Uterus (tissue), 3 donors: ENCODE measurements at regions not wholly inside any gene's neighbourhood (a gene's known extent, or its start where the extent isn't known, plus 50 kb on each side); places are given as distances from the start of the nearest gene placed in this dataset.

ENCODE experiments used
- DNase-seq, 2 donors: peaks; one replicate each; pipeline ENCODE4 v3.0.0-alpha.2; 2019 to 2020
- H3K27ac ChIP-seq, 2 donors: fragments of 200-600 bp; sonication (generic); 1 replicate in 1 of 2; 2 replicates in 1 of 2; pipeline ENCODE4 v1.5.1; 2016 to 2018
- H3K27me3 ChIP-seq, 2 donors: fragments of 200-600 bp; sonication (generic); one replicate each; pipeline ENCODE4 v1.5.1; 2018 to 2019; ENCODE audit warnings: control low read depth in 1 of 2
- H3K36me3 ChIP-seq, 2 donors: fragments of 200-600 bp; sonication (generic); one replicate each; pipeline ENCODE4 v1.5.1; 2019; ENCODE audit warnings: control low read depth in 1 of 2
- H3K4me1 ChIP-seq, 2 donors: fragments of 200-600 bp; sonication (generic); one replicate each; pipeline ENCODE4 v1.5.1; 2018 to 2019; ENCODE audit warnings: control low read depth in 1 of 2
- H3K4me3 ChIP-seq, 2 donors: fragments of 200-600 bp; sonication (generic); 1 replicate in 1 of 2; 2 replicates in 1 of 2; pipeline ENCODE4 v1.5.1; 2018 to 2019; ENCODE audit warnings: mild to moderate bottlenecking in 1 of 2
- H3K9me3 ChIP-seq, 2 donors: fragments of 200-600 bp; sonication (generic); one replicate each; pipeline ENCODE4 v1.5.1; 2019; ENCODE audit warnings: control low read depth in 1 of 2
- POLR2A ChIP-seq, 2 donors: fragments of 450-650 bp; IDR thresholded peaks; one replicate each; pipeline ENCODE4 v1.6.1; 2016; ENCODE audit warnings: antibody characterized with exemption in 2 of 2, mild to moderate bottlenecking in 1 of 2, moderate library complexity in 1 of 2
- intact Hi-C: fragments of 100-400 bp; cut with DNase I; formaldehyde crosslinking; loops from one replicate; pipeline ENCODE4 v1.15.1; 2023; ENCODE audit warnings: low total_unique reads
- TF ChIP-seq, protein P1 (sequence below), 4 experiments: fragments of 200-600 bp in 2 of 4; fragments of 450-650 bp in 2 of 4; sonication (generic) in 2 of 4; IDR thresholded peaks; one replicate each; pipeline ENCODE4 v1.5.1; 2016 to 2019; ENCODE audit warnings: antibody characterized with exemption in 4 of 4, mild to moderate bottlenecking in 2 of 4, moderate library complexity in 1 of 4
- donor health status: DM: yes; HTN: yes; CAD: no.

DNA sequence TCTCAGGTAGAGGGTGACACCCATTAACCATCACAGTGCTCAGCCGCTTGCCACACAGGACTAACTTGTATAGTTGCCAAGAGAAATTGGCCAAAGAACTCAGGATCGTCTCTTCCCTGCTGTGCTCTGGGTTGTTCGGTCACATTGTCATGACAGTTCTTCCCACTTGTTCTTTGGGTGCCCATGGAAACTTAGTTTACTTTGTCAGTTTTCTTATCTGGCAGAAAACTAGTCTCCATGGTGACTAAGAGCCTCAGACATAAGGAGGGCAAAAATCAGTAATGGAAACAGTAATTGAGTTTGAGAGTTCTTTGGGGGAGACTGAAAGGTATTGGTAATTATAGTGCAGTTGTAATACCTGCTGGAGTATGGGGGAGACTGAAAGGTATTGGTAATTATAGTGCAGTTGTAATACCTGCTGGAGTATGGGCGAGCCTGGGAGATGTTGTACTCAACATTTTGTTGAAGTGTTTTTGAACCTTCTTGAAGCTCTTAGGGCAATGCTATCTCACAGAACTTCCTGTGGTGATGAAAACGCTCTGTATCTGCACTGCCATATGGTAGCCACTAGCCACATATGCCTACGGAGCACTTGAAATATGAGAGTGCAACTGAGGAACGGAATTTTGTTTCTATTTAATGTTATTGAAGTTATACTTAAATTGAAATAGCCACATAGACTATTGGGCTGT lies 95.2 kb upstream of the HDGFL1 start:
- intact Hi-C loops = no loop called here
- no peaks in the 10 kb centered on the region for H3K4me1 ChIP-seq
- H3K27me3 ChIP-seq = no peaks in the 10 kb centered on the region
- H3K36me3 ChIP-seq = no peaks in the 10 kb centered on the region
- H3K4me3 ChIP-seq = no peak overlapping the region
- H3K27ac ChIP-seq = no peak overlapping the region
- TF ChIP-seq, protein P1, sequence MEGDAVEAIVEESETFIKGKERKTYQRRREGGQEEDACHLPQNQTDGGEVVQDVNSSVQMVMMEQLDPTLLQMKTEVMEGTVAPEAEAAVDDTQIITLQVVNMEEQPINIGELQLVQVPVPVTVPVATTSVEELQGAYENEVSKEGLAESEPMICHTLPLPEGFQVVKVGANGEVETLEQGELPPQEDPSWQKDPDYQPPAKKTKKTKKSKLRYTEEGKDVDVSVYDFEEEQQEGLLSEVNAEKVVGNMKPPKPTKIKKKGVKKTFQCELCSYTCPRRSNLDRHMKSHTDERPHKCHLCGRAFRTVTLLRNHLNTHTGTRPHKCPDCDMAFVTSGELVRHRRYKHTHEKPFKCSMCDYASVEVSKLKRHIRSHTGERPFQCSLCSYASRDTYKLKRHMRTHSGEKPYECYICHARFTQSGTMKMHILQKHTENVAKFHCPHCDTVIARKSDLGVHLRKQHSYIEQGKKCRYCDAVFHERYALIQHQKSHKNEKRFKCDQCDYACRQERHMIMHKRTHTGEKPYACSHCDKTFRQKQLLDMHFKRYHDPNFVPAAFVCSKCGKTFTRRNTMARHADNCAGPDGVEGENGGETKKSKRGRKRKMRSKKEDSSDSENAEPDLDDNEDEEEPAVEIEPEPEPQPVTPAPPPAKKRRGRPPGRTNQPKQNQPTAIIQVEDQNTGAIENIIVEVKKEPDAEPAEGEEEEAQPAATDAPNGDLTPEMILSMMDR (IDR thresholded peaks at IDR 0.05) = no peak
- TF ChIP-seq POLR2A (IDR thresholded peaks at IDR 0.05) = no peak
- H3K9me3 ChIP-seq = no peaks in the 10 kb centered on the region
- no peak for DNase-seq

DNA sequence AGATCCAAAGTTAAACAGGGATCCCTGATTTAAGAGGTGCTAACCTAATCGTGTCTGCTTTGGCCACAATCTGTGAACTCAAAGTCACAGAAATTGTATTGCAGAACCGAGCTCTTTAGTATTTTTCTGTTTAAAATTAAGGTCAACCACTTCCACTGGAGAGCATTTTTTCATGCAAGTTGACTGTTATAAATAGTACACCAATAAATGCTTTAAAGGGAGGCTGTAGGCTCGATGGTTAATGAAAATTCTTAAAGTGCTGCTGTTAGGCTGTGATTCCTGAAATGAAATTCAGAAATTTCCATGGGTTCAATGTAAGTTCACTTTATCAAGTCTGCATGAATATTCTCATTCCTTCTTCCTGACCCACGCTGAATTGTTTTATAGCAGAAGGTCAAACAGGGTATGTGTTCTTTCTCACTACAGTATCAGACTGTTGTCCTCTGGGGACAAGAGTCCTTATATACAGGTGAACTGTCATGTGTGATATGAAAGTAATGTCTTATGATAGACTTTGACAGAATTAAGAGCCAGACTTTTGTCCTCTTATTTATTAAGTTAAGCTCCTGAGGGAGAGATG lies 92.5 kb upstream of the HDGFL1 start:
- Histone ChIP-seq H3K4me3 (no peak overlapping the region), H3K36me3 (no peaks in the 10 kb centered on the region), H3K4me1 (no peaks in the 10 kb centered on the region), H3K9me3 (no peaks in the 10 kb centered on the region), H3K27me3 (no peaks in the 10 kb centered on the region), H3K27ac (peak overlapping the region in 1 of 2 donors; percentile 15)
- DNase-seq = no peak
- TF ChIP-seq, protein P1 (IDR thresholded peaks at IDR 0.05) = no peak
- no peak for TF ChIP-seq POLR2A (IDR thresholded peaks at IDR 0.05)
- intact Hi-C loops = no loop called here

DNA sequence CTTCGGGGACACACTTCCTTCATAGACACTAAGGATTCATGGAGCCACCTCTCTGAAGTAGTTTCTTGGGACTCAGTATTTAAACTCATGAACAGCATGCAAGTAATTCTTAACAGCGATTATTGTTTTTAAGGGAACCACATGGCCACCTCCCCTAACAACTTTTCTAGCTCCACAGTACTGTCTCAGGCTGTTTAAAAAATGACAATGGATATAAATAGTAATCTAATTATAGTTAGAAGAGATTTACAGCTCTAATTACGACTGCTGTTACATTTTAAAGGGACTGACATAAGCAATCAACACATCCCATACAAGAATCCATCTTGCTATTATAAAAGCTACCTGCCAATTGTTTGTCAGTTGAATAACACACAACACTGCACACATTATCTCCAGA lies 72.1 kb upstream of the HDGFL1 start:
- intact Hi-C loops = no loop called here
- TF ChIP-seq, protein P1 (IDR thresholded peaks at IDR 0.05) = no peak
- TF ChIP-seq POLR2A (IDR thresholded peaks at IDR 0.05) = no peak
- H3K27me3 ChIP-seq = no peaks in the 10 kb centered on the region
- no peak overlapping the region for H3K27ac ChIP-seq
- DNase-seq = no peak
- no peak overlapping the region for H3K4me3 ChIP-seq
- H3K4me1 ChIP-seq = no peaks in the 10 kb centered on the region
- H3K36me3 ChIP-seq = no peaks in the 10 kb centered on the region
- H3K9me3 ChIP-seq = no peaks in the 10 kb centered on the region

DNA sequence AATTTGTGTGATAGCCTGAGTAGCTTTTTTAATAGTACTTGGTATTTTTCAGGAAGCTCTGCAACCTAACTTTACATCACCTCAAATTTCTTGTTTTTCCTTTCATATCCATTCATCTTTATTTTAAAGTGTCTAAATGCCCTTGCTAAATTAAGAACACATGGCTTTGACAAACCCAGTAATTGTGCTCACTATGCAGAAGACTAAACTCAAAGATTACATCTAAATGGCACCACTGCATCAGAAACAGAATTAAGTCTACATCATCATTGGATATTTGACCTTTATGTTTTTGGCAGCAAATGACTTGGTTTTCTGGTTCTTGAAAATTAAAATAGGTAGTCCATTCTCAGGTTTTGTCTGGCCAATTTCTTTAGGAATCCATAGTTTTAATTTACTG lies 69.6 kb upstream of the HDGFL1 start:
- intact Hi-C loops = no loop called here
- TF ChIP-seq, protein P1 (IDR thresholded peaks at IDR 0.05) = no peak
- no peak for TF ChIP-seq POLR2A (IDR thresholded peaks at IDR 0.05)
- H3K27me3 ChIP-seq = no peaks in the 10 kb centered on the region
- no peaks in the 10 kb centered on the region for H3K36me3 ChIP-seq
- DNase-seq = no peak
- H3K9me3 ChIP-seq = no peaks in the 10 kb centered on the region
- no peaks in the 10 kb centered on the region for H3K4me1 ChIP-seq
- H3K27ac ChIP-seq = no peak overlapping the region
- H3K4me3 ChIP-seq = no peak overlapping the region

DNA sequence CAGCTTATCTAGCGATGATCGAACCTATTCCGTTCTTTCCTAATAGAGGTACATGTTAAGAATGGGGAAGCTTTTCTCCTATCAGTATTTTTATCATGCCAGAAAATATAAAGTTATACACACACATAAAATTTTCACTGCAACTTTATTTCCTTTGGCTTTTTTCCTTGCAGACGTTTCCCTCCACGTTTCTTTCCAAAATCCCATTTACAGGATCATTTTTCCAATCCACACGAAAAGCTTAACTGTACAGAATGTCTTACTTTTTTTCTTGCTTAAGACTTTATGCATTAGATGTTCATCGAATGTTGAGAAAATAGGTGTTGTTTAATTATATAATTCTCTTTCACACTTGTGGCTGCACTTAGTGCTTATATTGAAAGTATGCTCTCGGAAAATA lies 62.9 kb upstream of the HDGFL1 start:
- Histone ChIP-seq H3K9me3 (no peaks in the 10 kb centered on the region), H3K4me1 (peaks cover 0 to 9% of the 10 kb centered on the region in 2 donors), H3K36me3 (no peaks in the 10 kb centered on the region), H3K4me3 (no peak overlapping the region), H3K27me3 (no peaks in the 10 kb centered on the region), H3K27ac (peak overlapping the region in 1 of 2 donors; percentile 29)
- TF ChIP-seq, protein P1 (IDR thresholded peaks at IDR 0.05) = no peak
- no peak for TF ChIP-seq POLR2A (IDR thresholded peaks at IDR 0.05)
- no peak for DNase-seq
- intact Hi-C loops = no loop called here
